Hepatocyte (in vitro differentiated cells): ENCODE measurements at regions not wholly inside any gene's neighbourhood (a gene's known extent, or its start where the extent isn't known, plus 50 kb on each side); places are given as distances from the start of the nearest gene placed in this dataset.

ENCODE experiments used
- DNase-seq: peaks from one replicate; pipeline ENCODE4 v3.0.0-alpha.2; 2016; ENCODE audit warnings: low spot score
- H2AFZ ChIP-seq: fragments of 200-600 bp; sonication (generic); 2 replicates; pipeline ENCODE4 v1.6.0; 2016; ENCODE audit warnings: antibody characterized with exemption, mild to moderate bottlenecking
- H3K27ac ChIP-seq: fragments of 200-600 bp; sonication (generic); 2 replicates; pipeline ENCODE4 v1.5.1; 2016; ENCODE audit warnings: mild to moderate bottlenecking
- H3K27me3 ChIP-seq: fragments of 200-600 bp; sonication (generic); 2 replicates; pipeline ENCODE4 v1.6.1; 2016
- H3K36me3 ChIP-seq: fragments of 200-600 bp; sonication (generic); replicated peaks from 2 replicates; pipeline ENCODE4 v1.5.1; 2016; ENCODE audit warnings: low read depth; ENCODE audit not compliant: insufficient read depth
- H3K4me1 ChIP-seq: fragments of 200-600 bp; sonication (generic); 2 replicates; pipeline ENCODE4 v1.5.1; 2016; ENCODE audit warnings: mild to moderate bottlenecking, moderate library complexity; ENCODE audit not compliant: insufficient read depth
- H3K4me2 ChIP-seq: fragments of 200-600 bp; sonication (generic); 2 replicates; pipeline ENCODE4 v1.6.0; 2016
- H3K4me3 ChIP-seq: fragments of 200-600 bp; sonication (generic); 2 replicates; pipeline ENCODE4 v1.5.1; 2016; ENCODE audit warnings: mild to moderate bottlenecking
- H3K79me2 ChIP-seq: fragments of 200-600 bp; sonication (generic); 2 replicates; pipeline ENCODE4 v1.6.0; 2017; ENCODE audit warnings: mild to moderate bottlenecking
- H3K9me2 ChIP-seq: fragments of 200-600 bp; sonication (generic); replicated peaks from 2 replicates; pipeline ENCODE4 v1.6.0; 2017; ENCODE audit warnings: mild to moderate bottlenecking; ENCODE audit not compliant: insufficient read depth
- H3K9me3 ChIP-seq: fragments of 200-600 bp; sonication (generic); 2 replicates; pipeline ENCODE4 v1.5.1; 2016; ENCODE audit warnings: low read depth, mild to moderate bottlenecking
- H4K20me1 ChIP-seq: fragments of 200-600 bp; sonication (generic); 2 replicates; pipeline ENCODE4 v1.6.0; 2016; ENCODE audit warnings: mild to moderate bottlenecking; ENCODE audit not compliant: insufficient read depth, poor library complexity, severe bottlenecking
- EZH2 ChIP-seq: fragments of 200-600 bp; sonication (generic); IDR thresholded peaks from 2 replicates; pipeline ENCODE4 v1.6.1; 2016; ENCODE audit warnings: antibody characterized with exemption, mild to moderate bottlenecking, borderline replicate concordance
- EZH2phosphoT487 ChIP-seq: fragments of 200-600 bp; sonication (generic); IDR thresholded peaks from one replicate; pipeline ENCODE4 v1.6.1; 2018; ENCODE audit warnings: antibody characterized with exemption, mild to moderate bottlenecking, low read depth, moderate library complexity; ENCODE audit not compliant: unreplicated experiment, severe bottlenecking
- WGBS: methylation state at CpG from one replicate; pipeline ENCODE4 v1.1.6; 2016; ENCODE audit warnings: low lambda C conversion rate; ENCODE audit errors: missing lambda C conversion rate; 5-methylcytosine and 5-hydroxymethylcytosine counted together
- TF ChIP-seq, protein P1 (sequence below): fragments of 200-600 bp; sonication (generic); IDR thresholded peaks from 2 replicates; pipeline ENCODE4 v1.5.1; 2016; ENCODE audit warnings: antibody characterized with exemption, mild to moderate bottlenecking; ENCODE audit not compliant: poor library complexity

DNA sequence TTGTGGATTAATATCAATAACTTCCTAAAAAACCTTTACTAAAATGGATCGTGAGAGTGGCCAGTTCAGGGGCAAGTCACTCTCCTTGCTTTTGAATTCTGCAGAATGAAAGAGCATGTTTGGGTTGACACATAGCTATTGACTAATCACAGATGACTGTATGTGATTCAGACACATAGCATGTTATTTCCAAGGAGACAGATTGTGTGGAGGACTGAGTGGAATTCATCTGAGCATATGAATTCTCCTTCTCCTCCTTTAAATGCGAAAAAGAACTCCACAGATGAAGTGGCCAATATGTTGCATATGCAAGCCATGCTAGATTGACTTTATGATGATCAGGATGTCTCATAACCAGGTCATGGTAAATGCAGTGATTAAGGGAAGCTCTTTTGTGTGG, 249.4 kb upstream of the FAM98A start:
- no peak overlapping the region for H3K4me3 ChIP-seq
- H3K4me2 ChIP-seq: no peak overlapping the region
- H3K36me3 ChIP-seq: no peaks in the 10 kb centered on the region
- TF ChIP-seq EZH2 (no peak), EZH2phosphoT487 (no peak)
- TF ChIP-seq, protein P1, sequence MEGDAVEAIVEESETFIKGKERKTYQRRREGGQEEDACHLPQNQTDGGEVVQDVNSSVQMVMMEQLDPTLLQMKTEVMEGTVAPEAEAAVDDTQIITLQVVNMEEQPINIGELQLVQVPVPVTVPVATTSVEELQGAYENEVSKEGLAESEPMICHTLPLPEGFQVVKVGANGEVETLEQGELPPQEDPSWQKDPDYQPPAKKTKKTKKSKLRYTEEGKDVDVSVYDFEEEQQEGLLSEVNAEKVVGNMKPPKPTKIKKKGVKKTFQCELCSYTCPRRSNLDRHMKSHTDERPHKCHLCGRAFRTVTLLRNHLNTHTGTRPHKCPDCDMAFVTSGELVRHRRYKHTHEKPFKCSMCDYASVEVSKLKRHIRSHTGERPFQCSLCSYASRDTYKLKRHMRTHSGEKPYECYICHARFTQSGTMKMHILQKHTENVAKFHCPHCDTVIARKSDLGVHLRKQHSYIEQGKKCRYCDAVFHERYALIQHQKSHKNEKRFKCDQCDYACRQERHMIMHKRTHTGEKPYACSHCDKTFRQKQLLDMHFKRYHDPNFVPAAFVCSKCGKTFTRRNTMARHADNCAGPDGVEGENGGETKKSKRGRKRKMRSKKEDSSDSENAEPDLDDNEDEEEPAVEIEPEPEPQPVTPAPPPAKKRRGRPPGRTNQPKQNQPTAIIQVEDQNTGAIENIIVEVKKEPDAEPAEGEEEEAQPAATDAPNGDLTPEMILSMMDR: no peak
- no peaks in the 10 kb centered on the region for H3K79me2 ChIP-seq
- H3K27me3 ChIP-seq: no peaks in the 10 kb centered on the region
- H2AFZ ChIP-seq: no peak overlapping the region
- no peak overlapping the region for H3K27ac ChIP-seq
- WGBS: 94% methylated on average over 2 of the region's 2 CpGs
- H3K9me2 ChIP-seq: no peaks in the 10 kb centered on the region
- no peak for DNase-seq
- no peaks in the 10 kb centered on the region for H3K9me3 ChIP-seq
- H4K20me1 ChIP-seq: no peaks in the 10 kb centered on the region
- no peaks in the 10 kb centered on the region for H3K4me1 ChIP-seq

DNA sequence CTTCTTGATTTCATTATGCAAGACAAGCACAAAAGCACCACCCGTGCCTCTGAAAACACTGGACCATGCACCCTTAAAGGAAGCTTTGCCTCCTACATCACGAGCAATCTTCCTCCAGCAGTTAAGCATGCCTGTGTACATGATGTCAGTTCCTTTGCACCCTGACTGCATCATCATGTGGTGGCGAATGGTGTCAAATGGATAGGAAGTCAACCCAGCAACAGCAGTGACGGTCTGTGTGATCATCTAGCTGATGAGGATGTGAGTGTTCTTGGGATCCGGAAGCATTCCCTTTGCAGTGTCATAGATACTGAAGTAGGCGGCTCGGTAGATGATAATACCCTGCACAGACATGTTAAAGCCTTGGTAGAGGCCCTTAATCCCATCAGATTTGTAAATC, 240.7 kb upstream of the FAM98A start:
- no peaks in the 10 kb centered on the region for H3K9me3 ChIP-seq
- H3K9me2 ChIP-seq: no peaks in the 10 kb centered on the region
- no peak overlapping the region for H3K4me2 ChIP-seq
- 86% methylated on average over 7 of the region's 7 CpGs for WGBS
- H3K27ac ChIP-seq: no peak overlapping the region
- no peak overlapping the region for H3K4me3 ChIP-seq
- H3K27me3 ChIP-seq: no peaks in the 10 kb centered on the region
- no peak overlapping the region for H2AFZ ChIP-seq
- no peaks in the 10 kb centered on the region for H3K4me1 ChIP-seq
- no peaks in the 10 kb centered on the region for H3K36me3 ChIP-seq
- H4K20me1 ChIP-seq: no peaks in the 10 kb centered on the region
- H3K79me2 ChIP-seq: no peaks in the 10 kb centered on the region
- no peak for DNase-seq
- TF ChIP-seq, protein P1: no peak
- TF ChIP-seq EZH2: no peak
- TF ChIP-seq EZH2phosphoT487: no peak

DNA sequence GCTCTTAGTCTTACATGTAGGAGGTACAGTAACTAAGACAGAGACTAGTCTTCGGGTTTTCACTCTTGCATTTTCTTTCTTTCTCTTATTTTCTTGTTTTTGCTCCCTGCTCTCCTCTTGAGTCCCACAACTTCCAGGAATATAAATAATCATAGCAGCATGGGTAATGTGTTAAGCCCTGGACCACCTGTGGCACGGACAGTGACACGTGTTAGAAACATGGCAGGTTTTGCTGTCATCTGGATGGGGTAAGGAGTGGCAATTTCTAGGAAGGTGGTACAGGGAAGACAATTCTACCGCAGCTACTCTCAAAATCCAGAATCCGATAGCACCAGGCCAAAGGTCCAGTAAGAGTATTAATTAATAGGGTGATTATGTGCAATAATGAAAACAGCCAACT, 237.5 kb upstream of the FAM98A start:
- DNase-seq: no peak
- TF ChIP-seq EZH2: no peak
- TF ChIP-seq, protein P1: no peak
- no peak for TF ChIP-seq EZH2phosphoT487
- Histone ChIP-seq H2AFZ (no peak overlapping the region), H3K27me3 (no peaks in the 10 kb centered on the region), H3K4me3 (no peak overlapping the region), H3K27ac (no peak overlapping the region), H3K9me2 (no peaks in the 10 kb centered on the region), H3K9me3 (no peaks in the 10 kb centered on the region), H3K4me1 (no peaks in the 10 kb centered on the region), H4K20me1 (no peaks in the 10 kb centered on the region), H3K4me2 (no peak overlapping the region), H3K36me3 (no peaks in the 10 kb centered on the region), H3K79me2 (no peaks in the 10 kb centered on the region)
- WGBS: 93% methylated on average over 5 of the region's 5 CpGs

DNA sequence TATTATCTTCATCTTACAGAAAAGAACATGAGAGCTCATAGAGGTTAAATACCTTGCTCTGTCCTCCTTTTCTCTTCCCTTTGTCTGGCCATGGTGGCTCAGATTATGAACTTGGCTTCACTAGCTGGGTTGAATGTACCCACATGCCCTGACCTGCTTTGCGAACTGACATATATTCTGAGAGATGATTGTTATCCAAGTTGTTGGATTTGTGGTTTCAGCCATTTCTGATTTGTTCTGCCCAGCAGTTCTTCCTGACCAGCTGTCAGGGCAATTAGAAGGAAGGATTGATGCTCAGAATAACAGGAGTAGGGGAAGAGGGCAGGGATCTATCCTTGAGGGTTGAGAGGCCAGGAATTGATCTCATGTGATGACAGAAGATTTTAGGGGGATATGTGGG, 236.8 kb upstream of the FAM98A start:
- H3K4me2 ChIP-seq: no peak overlapping the region
- H3K9me2 ChIP-seq: no peaks in the 10 kb centered on the region
- H3K36me3 ChIP-seq: no peaks in the 10 kb centered on the region
- no peaks in the 10 kb centered on the region for H3K79me2 ChIP-seq
- 100% methylated on average over 1 of the region's 1 CpG for WGBS
- no peaks in the 10 kb centered on the region for H3K27me3 ChIP-seq
- H3K4me1 ChIP-seq: no peaks in the 10 kb centered on the region
- H3K9me3 ChIP-seq: no peaks in the 10 kb centered on the region
- H3K27ac ChIP-seq: no peak overlapping the region
- H4K20me1 ChIP-seq: no peaks in the 10 kb centered on the region
- no peak overlapping the region for H2AFZ ChIP-seq
- DNase-seq: no peak
- TF ChIP-seq EZH2 (no peak), EZH2phosphoT487 (no peak)
- TF ChIP-seq, protein P1: no peak
- no peak overlapping the region for H3K4me3 ChIP-seq
